ENCODE measurements at regions not wholly inside any gene's neighbourhood (a gene's known extent, or its start where the extent isn't known, plus 50 kb on each side); places are given as distances from the start of the nearest gene placed in this dataset.

DNA sequence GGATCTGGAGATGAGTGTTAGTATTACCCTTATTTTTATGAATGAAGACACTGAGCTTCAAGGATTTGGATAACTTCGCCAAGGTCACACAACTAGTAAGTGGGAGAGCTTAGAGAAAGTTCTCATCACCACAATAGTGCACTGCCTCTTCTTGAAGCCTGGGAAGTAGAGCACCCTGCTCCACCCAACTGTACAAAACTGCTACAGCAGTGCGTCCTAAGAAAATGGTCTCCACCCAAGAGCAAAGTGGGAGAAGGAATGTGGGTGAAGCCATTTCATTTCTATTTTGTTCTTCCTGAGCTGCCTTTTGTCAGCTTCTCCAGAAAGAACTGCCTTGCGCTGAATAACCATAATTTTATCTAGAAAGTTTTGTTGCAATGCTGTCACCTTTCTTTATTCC lies 403.9 kb upstream of the FAT3 start:
- TF ChIP-seq, protein P1, sequence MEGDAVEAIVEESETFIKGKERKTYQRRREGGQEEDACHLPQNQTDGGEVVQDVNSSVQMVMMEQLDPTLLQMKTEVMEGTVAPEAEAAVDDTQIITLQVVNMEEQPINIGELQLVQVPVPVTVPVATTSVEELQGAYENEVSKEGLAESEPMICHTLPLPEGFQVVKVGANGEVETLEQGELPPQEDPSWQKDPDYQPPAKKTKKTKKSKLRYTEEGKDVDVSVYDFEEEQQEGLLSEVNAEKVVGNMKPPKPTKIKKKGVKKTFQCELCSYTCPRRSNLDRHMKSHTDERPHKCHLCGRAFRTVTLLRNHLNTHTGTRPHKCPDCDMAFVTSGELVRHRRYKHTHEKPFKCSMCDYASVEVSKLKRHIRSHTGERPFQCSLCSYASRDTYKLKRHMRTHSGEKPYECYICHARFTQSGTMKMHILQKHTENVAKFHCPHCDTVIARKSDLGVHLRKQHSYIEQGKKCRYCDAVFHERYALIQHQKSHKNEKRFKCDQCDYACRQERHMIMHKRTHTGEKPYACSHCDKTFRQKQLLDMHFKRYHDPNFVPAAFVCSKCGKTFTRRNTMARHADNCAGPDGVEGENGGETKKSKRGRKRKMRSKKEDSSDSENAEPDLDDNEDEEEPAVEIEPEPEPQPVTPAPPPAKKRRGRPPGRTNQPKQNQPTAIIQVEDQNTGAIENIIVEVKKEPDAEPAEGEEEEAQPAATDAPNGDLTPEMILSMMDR (IDR thresholded peaks at IDR 0.05; ENCODE audit: borderline replicate concordance, insufficient read depth, low read depth, low read length), result no peak
- no peak overlapping the region for H3K4me3 ChIP-seq (ENCODE audit: low read depth, low read length)

GRCh38 chr11:91819777-91820176 lies 404.8 kb upstream of the FAT3 start:
- H3K4me3 ChIP-seq (ENCODE audit: low read depth, low read length), result no peak overlapping the region
- TF ChIP-seq, protein P1 (IDR thresholded peaks at IDR 0.05; ENCODE audit: borderline replicate concordance, insufficient read depth, low read depth, low read length), result no peak

DNA sequence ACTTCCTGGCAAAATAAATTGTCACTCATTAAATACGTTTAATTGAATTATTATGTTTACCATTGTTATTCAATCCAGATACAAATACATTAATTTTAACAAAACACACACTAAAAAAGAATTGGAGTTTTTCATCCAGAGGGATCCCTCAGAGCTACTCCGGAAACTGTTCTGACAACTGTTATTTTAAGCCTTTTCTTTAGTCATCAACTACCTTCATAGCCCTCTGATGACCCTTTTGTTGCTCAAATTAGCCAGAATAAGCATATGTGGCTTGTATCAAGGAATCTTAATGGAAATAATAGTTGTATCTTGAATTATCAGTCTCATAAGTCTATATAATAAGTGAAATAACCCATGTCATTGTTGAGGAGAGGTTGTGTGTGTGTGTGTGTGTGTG lies 405.4 kb upstream of the FAT3 start:
- TF ChIP-seq, protein P1 (IDR thresholded peaks at IDR 0.05; ENCODE audit: borderline replicate concordance, insufficient read depth, low read depth, low read length), result no peak
- no peak overlapping the region for H3K4me3 ChIP-seq (ENCODE audit: low read depth, low read length)

DNA sequence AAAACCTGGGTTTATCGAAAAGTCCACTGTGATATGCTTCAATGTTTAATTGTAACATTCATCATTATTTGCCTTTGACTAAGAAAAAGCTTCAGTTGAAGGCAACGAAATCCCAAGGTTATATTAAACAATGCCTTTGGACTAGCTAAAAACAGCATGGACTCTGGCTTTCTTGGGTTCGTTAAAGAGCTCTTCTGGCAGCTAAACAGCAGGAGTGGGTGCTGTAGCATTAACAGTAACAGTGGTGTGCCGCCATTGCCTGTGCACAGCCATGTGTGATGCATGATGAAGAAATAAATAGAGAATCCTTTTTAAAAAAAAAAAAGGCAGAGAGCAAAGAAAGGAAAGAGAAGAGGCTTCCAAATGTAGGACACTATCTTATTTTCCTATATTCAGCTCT lies 406.6 kb upstream of the FAT3 start:
- TF ChIP-seq, protein P1 (IDR thresholded peaks at IDR 0.05; ENCODE audit: borderline replicate concordance, insufficient read depth, low read depth, low read length), result no peak
- no peak overlapping the region for H3K4me3 ChIP-seq (ENCODE audit: low read depth, low read length)

GRCh38 chr11:91813263-91813662 lies 411.4 kb upstream of the FAT3 start:
- TF ChIP-seq, protein P1 (IDR thresholded peaks at IDR 0.05; ENCODE audit: borderline replicate concordance, insufficient read depth, low read depth, low read length), result no peak
- H3K4me3 ChIP-seq (ENCODE audit: low read depth, low read length), result no peak overlapping the region

DNA sequence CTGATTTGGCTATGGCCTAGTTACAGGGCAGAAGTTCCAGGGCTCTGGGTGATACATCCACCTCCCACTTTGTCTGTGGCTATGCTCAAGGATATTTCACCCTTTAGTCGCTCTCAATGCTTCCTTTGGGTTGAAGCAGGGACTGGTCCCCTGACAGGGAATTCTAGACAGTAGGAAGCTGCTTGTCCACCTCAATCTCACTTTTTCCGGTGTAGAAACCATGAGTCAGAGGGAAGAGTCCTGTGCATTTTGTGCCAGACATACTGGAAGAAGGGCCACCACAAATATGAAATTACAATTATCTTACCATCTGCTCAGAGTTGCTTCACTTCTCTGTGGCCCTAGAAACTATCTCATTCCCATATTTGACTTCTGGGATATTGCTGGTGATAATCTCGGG lies 413.7 kb upstream of the FAT3 start:
- TF ChIP-seq, protein P1 (IDR thresholded peaks at IDR 0.05; ENCODE audit: borderline replicate concordance, insufficient read depth, low read depth, low read length), result no peak
- H3K4me3 ChIP-seq (ENCODE audit: low read depth, low read length), result no peak overlapping the region

- TF ChIP-seq, protein P1 (IDR thresholded peaks at IDR 0.05; ENCODE audit: borderline replicate concordance, insufficient read depth, low read depth, low read length), result no peak
- H3K4me3 ChIP-seq (ENCODE audit: low read depth, low read length), result no peak overlapping the region
Observed at GRCh38 chr11:91805293-91805692, 419.3 kb upstream of the FAT3 start.
